ENCODE measurements at regions not wholly inside any gene's neighbourhood (a gene's known extent, or its start where the extent isn't known, plus 50 kb on each side); places are given as distances from the start of the nearest gene placed in this dataset.

DNA sequence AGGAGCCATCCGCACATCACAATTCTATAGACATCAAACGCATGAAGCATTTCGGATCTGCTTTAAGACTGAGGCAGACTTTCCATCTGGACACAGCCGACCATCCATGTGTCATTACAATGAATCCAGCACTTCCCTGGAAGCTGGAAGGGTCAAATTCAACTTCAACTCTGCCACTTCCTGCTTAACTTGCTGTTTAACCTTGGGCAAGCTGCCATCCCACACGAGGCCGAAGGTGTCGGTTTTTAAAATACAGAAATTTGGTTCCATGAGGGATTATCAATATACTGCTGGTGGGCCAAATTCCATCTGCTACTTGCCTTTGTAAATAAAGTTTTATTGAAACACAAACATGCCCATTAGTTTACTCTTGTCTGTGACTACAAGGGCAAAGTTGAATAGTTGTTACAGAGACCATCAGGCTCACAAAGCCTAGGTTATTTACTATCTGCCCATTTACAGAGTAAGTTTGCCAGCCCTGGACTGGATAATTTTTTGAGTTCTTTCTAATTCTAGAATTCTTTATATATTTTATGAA is 134.6 kb downstream of the FAM204A start:
- no peak for DNase-seq
- intact Hi-C loops (cut with micrococcal nuclease), result no loop called here
- no peaks in the 10 kb centered on the region for H3K4me1 ChIP-seq
- no peaks in the 10 kb centered on the region for H3K36me3 ChIP-seq
- TF ChIP-seq, protein P1, sequence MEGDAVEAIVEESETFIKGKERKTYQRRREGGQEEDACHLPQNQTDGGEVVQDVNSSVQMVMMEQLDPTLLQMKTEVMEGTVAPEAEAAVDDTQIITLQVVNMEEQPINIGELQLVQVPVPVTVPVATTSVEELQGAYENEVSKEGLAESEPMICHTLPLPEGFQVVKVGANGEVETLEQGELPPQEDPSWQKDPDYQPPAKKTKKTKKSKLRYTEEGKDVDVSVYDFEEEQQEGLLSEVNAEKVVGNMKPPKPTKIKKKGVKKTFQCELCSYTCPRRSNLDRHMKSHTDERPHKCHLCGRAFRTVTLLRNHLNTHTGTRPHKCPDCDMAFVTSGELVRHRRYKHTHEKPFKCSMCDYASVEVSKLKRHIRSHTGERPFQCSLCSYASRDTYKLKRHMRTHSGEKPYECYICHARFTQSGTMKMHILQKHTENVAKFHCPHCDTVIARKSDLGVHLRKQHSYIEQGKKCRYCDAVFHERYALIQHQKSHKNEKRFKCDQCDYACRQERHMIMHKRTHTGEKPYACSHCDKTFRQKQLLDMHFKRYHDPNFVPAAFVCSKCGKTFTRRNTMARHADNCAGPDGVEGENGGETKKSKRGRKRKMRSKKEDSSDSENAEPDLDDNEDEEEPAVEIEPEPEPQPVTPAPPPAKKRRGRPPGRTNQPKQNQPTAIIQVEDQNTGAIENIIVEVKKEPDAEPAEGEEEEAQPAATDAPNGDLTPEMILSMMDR (IDR thresholded peaks at IDR 0.05; ENCODE audit: borderline replicate concordance), result no peak
- no peak overlapping the region for H3K4me3 ChIP-seq
- H3K27ac ChIP-seq (replicated peaks), result no peak overlapping the region
- peaks cover 7% of the 10 kb centered on the region for H3K9me3 ChIP-seq (replicated peaks)
- peaks cover 7% of the 10 kb centered on the region for H3K27me3 ChIP-seq (ENCODE audit: low read depth)

DNA sequence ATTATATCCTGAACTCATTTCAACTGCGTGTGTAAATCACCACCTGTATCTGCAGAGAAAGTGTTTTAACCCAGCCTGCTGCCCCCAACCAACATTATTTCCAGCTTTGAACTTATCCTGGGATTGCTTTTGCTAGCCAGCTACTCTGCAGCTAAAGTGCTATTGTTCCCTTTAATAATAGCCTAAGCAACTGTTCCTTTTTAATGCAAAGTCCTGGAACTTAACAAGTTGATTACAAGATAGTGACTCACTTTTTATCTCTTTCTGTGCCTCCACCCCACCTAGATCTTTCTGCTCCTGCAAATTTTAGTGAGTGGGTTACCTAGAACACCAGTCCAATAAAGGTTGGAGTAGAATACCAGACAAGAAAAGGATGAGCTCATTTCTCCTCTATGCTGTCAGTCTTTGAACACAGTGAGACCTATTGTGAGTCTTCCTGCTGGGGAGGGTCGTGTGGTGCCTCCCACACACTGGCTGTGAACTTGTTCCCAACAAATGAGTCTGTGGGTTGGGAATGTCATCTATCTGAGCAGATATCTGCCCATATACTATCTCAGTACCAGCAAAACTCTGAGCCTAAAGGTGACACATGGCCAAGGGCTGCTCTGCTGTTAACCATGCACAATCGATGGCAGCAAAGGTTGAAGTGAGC is 137.7 kb downstream of the FAM204A start:
- intact Hi-C loops (cut with micrococcal nuclease), result no loop called here
- no peak for DNase-seq
- TF ChIP-seq, protein P1 (IDR thresholded peaks at IDR 0.05; ENCODE audit: borderline replicate concordance), result no peak
- H3K9me3 ChIP-seq (replicated peaks), result peaks cover 15% of the 10 kb centered on the region
- no peaks in the 10 kb centered on the region for H3K36me3 ChIP-seq
- no peak overlapping the region for H3K4me3 ChIP-seq
- no peaks in the 10 kb centered on the region for H3K4me1 ChIP-seq
- H3K27ac ChIP-seq (replicated peaks), result no peak overlapping the region
- H3K27me3 ChIP-seq (ENCODE audit: low read depth), result peaks cover 12% of the 10 kb centered on the region

DNA sequence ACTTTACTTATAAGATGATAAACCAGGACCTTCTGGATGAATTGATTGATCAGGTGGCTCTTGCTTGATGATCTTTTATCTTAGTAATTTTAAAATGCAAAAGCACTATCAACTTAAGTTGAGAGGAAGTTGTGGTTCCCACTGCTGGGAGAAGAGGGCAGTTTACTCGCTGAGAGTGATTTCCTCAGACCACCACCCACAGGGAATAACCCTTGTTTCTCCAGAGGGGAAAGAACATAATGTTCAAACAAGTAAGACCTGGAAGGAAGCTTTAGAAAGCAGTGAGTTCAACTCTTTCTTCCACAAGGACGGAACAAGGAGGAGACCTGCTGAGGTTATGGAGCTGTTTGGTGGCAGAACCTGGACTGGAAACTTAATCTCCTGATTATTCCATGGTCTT is 138.7 kb downstream of the FAM204A start:
- intact Hi-C loops (cut with micrococcal nuclease), result no loop called here

DNA sequence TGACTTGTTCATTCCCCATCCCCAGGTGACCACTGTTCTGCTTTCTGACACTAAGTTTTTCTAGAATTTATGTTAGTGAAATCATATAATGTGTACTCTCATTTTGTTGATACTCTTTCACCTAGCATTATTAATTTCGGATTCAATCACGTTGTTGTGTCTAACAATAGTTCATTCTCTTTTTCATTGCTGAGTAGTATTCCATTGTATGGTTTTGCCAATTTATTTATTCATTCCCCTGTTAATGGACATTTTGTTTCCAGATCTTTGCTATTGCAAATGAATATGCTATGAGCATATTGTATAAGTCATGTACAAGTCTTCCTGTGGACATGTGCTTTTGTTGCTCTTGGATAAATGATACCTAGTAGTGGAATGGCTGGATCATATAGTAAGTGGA is 146.4 kb downstream of the FAM204A start:
- TF ChIP-seq, protein P1 (IDR thresholded peaks at IDR 0.05; ENCODE audit: borderline replicate concordance), result no peak
- intact Hi-C loops (cut with micrococcal nuclease), result no loop called here
- Histone ChIP-seq H3K36me3 (no peaks in the 10 kb centered on the region), H3K27me3 (ENCODE audit: low read depth) (no peaks in the 10 kb centered on the region), H3K9me3 (replicated peaks) (peaks cover 18% of the 10 kb centered on the region), H3K27ac (replicated peaks) (no peak overlapping the region), H3K4me1 (no peaks in the 10 kb centered on the region), H3K4me3 (no peak overlapping the region)
- no peak for DNase-seq

More for the DNA sequence above, 138.7 kb downstream of the FAM204A start:
- Histone ChIP-seq H3K4me1 (no peaks in the 10 kb centered on the region), H3K27ac (replicated peaks) (no peak overlapping the region), H3K9me3 (replicated peaks) (peaks cover 19% of the 10 kb centered on the region), H3K27me3 (ENCODE audit: low read depth) (peaks cover 12% of the 10 kb centered on the region), H3K4me3 (no peak overlapping the region), H3K36me3 (no peaks in the 10 kb centered on the region)
- no peak for DNase-seq
- TF ChIP-seq, protein P1 (IDR thresholded peaks at IDR 0.05; ENCODE audit: borderline replicate concordance), result no peak

DNA sequence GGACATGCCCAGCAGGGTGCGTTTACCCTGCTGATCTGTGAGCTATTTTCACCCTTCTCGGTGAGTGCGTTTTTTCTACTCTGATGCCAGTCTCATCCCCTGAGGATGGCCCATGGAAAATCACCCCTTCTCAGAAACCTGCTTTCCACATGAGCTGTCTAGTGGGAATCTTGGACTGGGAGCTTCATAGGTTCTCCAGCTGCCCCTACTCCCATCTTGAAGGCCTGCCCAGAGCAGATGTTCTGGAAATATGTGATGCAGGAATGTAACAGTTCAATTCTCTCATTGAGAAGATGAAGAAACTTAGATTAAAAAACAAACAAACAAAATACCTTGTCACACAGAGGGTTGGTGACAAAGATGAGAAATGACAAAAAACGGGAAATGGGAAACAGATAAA is 146.9 kb upstream of the RAB11FIP2 start:
- Histone ChIP-seq H3K4me3 (no peak overlapping the region), H3K4me1 (no peaks in the 10 kb centered on the region), H3K27ac (replicated peaks) (no peak overlapping the region), H3K27me3 (ENCODE audit: low read depth) (no peaks in the 10 kb centered on the region), H3K36me3 (no peaks in the 10 kb centered on the region), H3K9me3 (replicated peaks) (peaks cover 7% of the 10 kb centered on the region)
- no peak for DNase-seq
- TF ChIP-seq, protein P1 (IDR thresholded peaks at IDR 0.05; ENCODE audit: borderline replicate concordance), result no peak
- intact Hi-C loops (cut with micrococcal nuclease), result no loop called here

Measured in left ventricle myocardium inferior (tissue), 1 donor.